Fibroblast of pulmonary artery (primary cell): ENCODE measurements at regions not wholly inside any gene's neighbourhood (a gene's known extent, or its start where the extent isn't known, plus 50 kb on each side); places are given as distances from the start of the nearest gene placed in this dataset.
"Not testable (repeated sequence)": the region's sequence is repeated elsewhere in the genome, so short reads cannot be mapped to it uniquely, and the experiment has no call there.

ENCODE experiments used
- DNase-seq: peaks from one replicate; pipeline ENCODE4 v3.0.0-alpha.2; 2010; ENCODE audit warnings: low read depth
- H3K4me3 ChIP-seq: replicated peaks from 2 replicates; pipeline ENCODE4 v1.5.1; 2011; ENCODE audit warnings: low read depth, mild to moderate bottlenecking, control low read depth, low read length, moderate library complexity
- CTCF ChIP-seq: IDR thresholded peaks from 2 replicates; pipeline ENCODE4 v1.5.1; 2011; ENCODE audit warnings: mild to moderate bottlenecking, control low read depth, low read length, inconsistent platforms; ENCODE audit errors: missing control alignments

GRCh38 chr6:834190-834589 is 141.3 kb upstream of the EXOC2 start:
- no peak for DNase-seq
- H3K4me3 ChIP-seq = no peak overlapping the region
- no peak for TF ChIP-seq CTCF

- not testable (repeated sequence) for H3K4me3 ChIP-seq, DNase-seq
Measured at GRCh38 chr6:832804-833203, 139.9 kb upstream of the EXOC2 start.

GRCh38 chr6:830667-831327 is 137.9 kb upstream of the EXOC2 start:
- DNase-seq = no peak
- no peak for TF ChIP-seq CTCF
- H3K4me3 ChIP-seq = no peak overlapping the region

- TF ChIP-seq CTCF = no peak
- DNase-seq = no peak
- no peak overlapping the region for H3K4me3 ChIP-seq
Measured at GRCh38 chr6:829656-830055, 136.7 kb upstream of the EXOC2 start.

- no peak for DNase-seq
- TF ChIP-seq CTCF = no peak
- H3K4me3 ChIP-seq = no peak overlapping the region
Measured at GRCh38 chr6:827431-827830, 134.5 kb upstream of the EXOC2 start.

- DNase-seq = no peak
- H3K4me3 ChIP-seq = no peak overlapping the region
- TF ChIP-seq CTCF = no peak
Measured at GRCh38 chr6:819122-819521, 126.2 kb upstream of the EXOC2 start.

GRCh38 chr6:818196-818595 is 125.3 kb upstream of the EXOC2 start:
- no peak for DNase-seq
- H3K4me3 ChIP-seq = no peak overlapping the region
- no peak for TF ChIP-seq CTCF
